ENCODE measurements at regions not wholly inside any gene's neighbourhood (a gene's known extent, or its start where the extent isn't known, plus 50 kb on each side); places are given as distances from the start of the nearest gene placed in this dataset.

DNA sequence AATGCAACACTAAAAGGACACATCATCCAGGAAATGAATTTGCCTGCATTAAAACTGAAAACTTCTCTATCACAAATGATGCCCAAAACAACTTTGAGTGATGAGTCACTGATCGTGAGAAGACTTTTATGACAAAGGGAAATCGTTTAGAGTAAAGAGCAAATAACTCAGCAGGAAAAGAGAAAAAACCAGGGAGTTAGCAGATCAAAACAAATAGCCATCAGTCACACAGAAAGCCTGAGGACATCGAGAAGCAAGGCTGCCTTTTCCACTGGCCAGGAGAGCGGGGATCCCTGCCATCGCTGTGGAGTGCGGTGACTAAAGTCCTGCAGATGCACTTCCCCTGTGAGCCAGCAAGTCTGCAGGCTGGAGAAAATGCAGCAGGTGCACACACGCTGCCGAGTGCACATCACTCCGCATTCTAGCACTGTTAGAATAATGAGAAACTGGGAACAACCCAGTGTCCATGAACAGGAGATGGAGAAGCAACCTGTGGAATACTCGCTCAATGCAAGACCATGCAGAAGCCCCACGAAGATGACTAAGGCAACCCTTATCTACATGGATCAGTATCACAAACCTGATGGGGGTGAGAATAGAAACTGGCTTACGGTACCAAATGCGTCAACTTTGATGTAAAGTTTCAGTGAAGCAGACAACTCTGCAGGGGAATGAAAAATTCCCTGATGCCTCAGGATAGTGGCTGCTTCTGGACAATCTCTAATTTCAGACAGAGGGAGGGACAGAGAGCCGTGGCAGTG lies 86.4 kb downstream of the NSMCE3 start:
- Mint-ChIP-seq H3K36me3 (ENCODE audit: low read depth) (no peaks in the 10 kb centered on the region), H3K27ac (no peak overlapping the region), H3K27me3 (peaks cover 11% of the 10 kb centered on the region), H3K4me3 (no peak overlapping the region), H3K9me3 (no peaks in the 10 kb centered on the region), H3K4me1 (ENCODE audit: low read depth) (peaks cover 9% of the 10 kb centered on the region)
- ATAC-seq (peak; percentile 42), DNase-seq (no peak)
- ChIA-PET CTCF (interaction anchor here (0.8 to 1.1 kb wide), 2 partner anchors 13 to 43 kb away, joined by 3 to 4 read pairs; no protein-coding TSS in a partner anchor), POLR2A (no interaction called here)
- TF ChIP-seq, protein P1, sequence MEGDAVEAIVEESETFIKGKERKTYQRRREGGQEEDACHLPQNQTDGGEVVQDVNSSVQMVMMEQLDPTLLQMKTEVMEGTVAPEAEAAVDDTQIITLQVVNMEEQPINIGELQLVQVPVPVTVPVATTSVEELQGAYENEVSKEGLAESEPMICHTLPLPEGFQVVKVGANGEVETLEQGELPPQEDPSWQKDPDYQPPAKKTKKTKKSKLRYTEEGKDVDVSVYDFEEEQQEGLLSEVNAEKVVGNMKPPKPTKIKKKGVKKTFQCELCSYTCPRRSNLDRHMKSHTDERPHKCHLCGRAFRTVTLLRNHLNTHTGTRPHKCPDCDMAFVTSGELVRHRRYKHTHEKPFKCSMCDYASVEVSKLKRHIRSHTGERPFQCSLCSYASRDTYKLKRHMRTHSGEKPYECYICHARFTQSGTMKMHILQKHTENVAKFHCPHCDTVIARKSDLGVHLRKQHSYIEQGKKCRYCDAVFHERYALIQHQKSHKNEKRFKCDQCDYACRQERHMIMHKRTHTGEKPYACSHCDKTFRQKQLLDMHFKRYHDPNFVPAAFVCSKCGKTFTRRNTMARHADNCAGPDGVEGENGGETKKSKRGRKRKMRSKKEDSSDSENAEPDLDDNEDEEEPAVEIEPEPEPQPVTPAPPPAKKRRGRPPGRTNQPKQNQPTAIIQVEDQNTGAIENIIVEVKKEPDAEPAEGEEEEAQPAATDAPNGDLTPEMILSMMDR (IDR thresholded peaks at IDR 0.05) = no peak
- intact Hi-C loops (cut with micrococcal nuclease) = no loop called here

DNA sequence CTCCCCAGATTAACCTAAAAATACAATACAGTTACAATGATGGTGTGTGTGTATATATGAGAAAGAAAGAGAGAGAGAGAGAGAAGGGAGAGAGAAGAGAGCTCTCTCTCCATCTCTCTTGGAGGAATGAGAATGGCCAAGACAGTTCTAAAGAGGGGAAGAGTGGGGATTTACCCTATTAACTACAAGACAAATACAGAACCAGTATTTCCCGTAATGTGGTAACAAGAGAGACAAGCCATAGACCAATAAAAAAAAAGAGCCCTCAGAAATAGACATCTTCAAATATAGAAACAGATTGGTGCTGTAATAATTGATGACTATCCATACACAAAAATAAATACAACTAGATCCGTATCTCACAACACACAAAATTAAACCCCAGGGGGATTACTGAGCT lies 87.0 kb downstream of the NSMCE3 start:
- TF ChIP-seq, protein P1 (IDR thresholded peaks at IDR 0.05) = no peak
- Mint-ChIP-seq H3K4me1 (ENCODE audit: low read depth) (peaks cover 9% of the 10 kb centered on the region), H3K4me3 (no peak overlapping the region), H3K27ac (no peak overlapping the region), H3K36me3 (ENCODE audit: low read depth) (no peaks in the 10 kb centered on the region), H3K27me3 (peaks cover 11% of the 10 kb centered on the region), H3K9me3 (no peaks in the 10 kb centered on the region)
- no peak for DNase-seq
- CTCF ChIA-PET = interaction anchor here (0.8 kb wide), 1 partner anchor 14 kb away, joined by 3 read pairs; no protein-coding TSS in a partner anchor
- POLR2A ChIA-PET = no interaction called here
- intact Hi-C loops (cut with micrococcal nuclease) = no loop called here
- ATAC-seq = no peak

DNA sequence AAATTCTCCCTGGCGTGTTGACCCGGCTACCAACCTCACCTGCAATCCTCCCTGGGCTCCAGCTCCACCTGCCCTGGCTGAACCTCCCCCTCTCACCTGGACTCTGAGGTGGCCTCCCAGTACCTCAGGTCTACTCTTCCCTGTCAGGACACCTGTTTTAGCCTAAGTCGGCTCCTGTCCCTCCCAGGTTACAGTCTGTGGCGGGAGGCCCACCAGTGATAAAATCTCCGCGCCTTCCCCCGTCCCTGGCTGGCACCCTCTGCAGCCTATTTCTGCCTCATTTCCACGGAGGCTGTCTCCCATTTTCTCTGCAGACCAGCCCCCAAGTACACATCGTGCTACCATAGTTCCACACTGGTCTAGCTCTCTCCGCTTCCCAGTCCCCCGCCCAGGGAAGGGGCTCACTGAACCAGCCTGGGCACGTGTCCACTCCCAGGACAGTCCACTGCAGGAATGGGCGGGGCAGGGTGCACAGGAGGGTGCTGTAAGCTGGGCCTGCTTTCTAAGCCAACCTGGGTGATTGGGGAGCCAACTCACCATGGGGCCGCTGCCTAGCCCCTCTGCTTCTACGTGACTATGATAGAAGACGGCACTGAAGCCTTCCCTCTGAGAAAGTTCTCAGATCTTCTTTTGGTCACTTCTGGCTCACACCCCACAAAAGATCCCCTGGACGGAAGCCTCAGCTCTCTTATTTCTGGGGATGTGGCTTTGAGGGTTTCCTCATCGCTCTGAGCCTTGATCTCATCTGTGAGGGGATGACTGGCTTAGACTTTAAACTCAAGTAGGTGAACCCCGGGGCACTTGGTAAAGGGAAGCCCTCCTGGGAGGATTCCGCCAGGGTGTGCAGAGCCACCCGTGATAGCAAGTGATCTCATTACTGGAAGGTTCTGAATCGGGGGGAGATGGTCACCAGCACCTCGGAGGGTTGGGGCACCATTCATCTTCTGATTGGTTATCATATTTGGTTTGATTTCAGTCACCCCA lies 96.6 kb downstream of the NSMCE3 start:
- H3K4me3 Mint-ChIP-seq = no peak overlapping the region
- POLR2A ChIA-PET = no interaction called here

DNA sequence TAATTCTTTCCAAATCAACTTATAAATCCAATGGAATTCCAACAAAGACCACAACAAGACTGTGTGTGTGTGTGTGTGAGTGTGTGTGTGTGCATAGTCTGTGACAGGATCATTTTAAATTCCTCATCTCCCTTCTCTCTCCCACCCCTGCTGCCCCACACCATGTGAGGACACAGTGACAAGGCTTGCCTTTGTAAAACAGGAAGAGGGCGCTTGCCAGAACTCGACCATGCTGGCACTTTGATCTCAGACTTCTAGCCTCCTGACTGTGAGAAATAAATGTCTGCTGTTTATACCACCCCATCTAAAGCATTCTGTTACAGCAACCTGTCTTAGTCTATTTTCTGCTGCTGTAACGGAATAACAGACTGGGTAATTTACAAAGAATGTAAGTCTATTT lies 99.1 kb downstream of the NSMCE3 start:
- ChIA-PET CTCF (no interaction called here), POLR2A (no interaction called here)
- DNase-seq (no peak), ATAC-seq (no peak)
- TF ChIP-seq, protein P1 (IDR thresholded peaks at IDR 0.05) = no peak
- intact Hi-C loops (cut with micrococcal nuclease) = no loop called here
- no peak overlapping the region for H3K4me3 Mint-ChIP-seq
- no peaks in the 10 kb centered on the region for H3K9me3 Mint-ChIP-seq
- H3K27me3 Mint-ChIP-seq = peaks cover 18% of the 10 kb centered on the region
- H3K4me1 Mint-ChIP-seq (ENCODE audit: low read depth) = no peaks in the 10 kb centered on the region
- no peak overlapping the region for H3K27ac Mint-ChIP-seq
- no peaks in the 10 kb centered on the region for H3K36me3 Mint-ChIP-seq (ENCODE audit: low read depth)

More for the DNA sequence above, 96.6 kb downstream of the NSMCE3 start:
- CTCF ChIA-PET = no interaction called here
- H3K27ac Mint-ChIP-seq = no peak overlapping the region
- intact Hi-C loops (cut with micrococcal nuclease) = no loop called here
- no peak for DNase-seq
- H3K9me3 Mint-ChIP-seq = no peaks in the 10 kb centered on the region
- H3K4me1 Mint-ChIP-seq (ENCODE audit: low read depth) = no peaks in the 10 kb centered on the region
- H3K27me3 Mint-ChIP-seq = peaks cover 15% of the 10 kb centered on the region
- TF ChIP-seq, protein P1 (IDR thresholded peaks at IDR 0.05) = no peak
- ATAC-seq = no peak
- no peaks in the 10 kb centered on the region for H3K36me3 Mint-ChIP-seq (ENCODE audit: low read depth)
